ENCODE measurements at regions not wholly inside any gene's neighbourhood (a gene's known extent, or its start where the extent isn't known, plus 50 kb on each side); places are given as distances from the start of the nearest gene placed in this dataset.

GRCh38 chr1:244200596-244200995 lies 149.5 kb downstream of the ZBTB18 start:
- no peak for TF ChIP-seq CTCF (conservative IDR thresholded peaks at IDR 0.05)
- TF ChIP-seq ZFX (IDR thresholded peaks at IDR 0.05) = no peak

Data from C4-2B (cell line).